Stimulated activated CD4-positive, alpha-beta T cell treated with anti-CD3 and anti-CD28 coated beads, Interleukin-2, amount 100 ng/mL, for 48 hours (primary cell): ENCODE measurements at regions not wholly inside any gene's neighbourhood (a gene's known extent, or its start where the extent isn't known, plus 50 kb on each side); places are given as distances from the start of the nearest gene placed in this dataset.

ENCODE experiments used
- DNase-seq, 2 donors: peaks; one replicate each; pipeline ENCODE4 v3.0.0-alpha.2; 2020

DNA sequence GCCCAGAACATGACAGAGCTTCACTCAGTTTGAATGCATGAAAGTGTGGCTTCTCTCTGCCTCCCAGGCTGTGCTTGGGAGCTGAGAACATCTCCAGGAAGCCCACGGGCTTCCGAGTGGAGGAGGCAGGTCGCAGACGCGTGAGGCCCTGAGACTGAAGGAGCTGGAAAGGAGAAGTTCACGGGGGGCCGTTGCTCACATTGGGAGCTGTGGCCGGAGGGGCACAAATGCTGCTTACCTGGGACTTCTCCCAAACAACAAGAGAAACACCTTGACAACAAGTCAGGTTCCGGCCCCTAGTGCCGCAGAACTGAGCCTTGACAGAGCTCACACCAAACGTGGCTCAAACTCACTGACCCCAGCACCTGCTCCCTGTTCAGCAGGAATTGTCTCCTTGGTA lies 207.0 kb downstream of the BRD1 start:
- no peak for DNase-seq

DNA sequence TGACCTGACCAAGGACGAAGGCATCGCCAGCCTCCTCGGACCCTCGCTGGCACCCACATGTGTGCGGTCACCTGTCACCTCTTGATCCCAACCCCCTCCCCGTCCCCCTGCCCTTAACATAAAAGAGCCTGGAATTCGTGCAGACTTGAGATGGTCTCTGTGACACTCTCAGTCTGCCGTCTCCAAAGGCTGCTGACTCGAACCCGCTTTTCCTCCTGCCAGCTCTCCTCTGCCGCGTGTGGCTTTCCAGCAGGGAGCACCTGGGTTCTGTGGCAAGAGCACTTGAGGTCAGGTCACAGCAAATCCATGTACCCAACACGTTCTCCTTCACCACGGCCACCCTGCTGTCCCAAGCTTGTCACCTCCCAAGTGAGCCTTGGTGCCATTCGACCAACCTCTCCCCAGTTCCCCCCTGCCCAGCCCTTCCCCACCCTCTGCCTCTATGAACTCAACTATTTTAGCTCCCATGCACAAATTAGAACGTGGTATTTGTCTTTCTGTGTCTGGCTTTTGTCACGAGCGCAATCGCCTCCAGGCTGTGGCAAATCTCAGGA lies 207.6 kb downstream of the BRD1 start:
- no peak for DNase-seq

- no peak for DNase-seq
Measured at GRCh38 chr22:49619301-49619700, 208.4 kb downstream of the BRD1 start.

- no peak for DNase-seq
Measured at GRCh38 chr22:49618677-49618953, 209.1 kb downstream of the BRD1 start.

DNA sequence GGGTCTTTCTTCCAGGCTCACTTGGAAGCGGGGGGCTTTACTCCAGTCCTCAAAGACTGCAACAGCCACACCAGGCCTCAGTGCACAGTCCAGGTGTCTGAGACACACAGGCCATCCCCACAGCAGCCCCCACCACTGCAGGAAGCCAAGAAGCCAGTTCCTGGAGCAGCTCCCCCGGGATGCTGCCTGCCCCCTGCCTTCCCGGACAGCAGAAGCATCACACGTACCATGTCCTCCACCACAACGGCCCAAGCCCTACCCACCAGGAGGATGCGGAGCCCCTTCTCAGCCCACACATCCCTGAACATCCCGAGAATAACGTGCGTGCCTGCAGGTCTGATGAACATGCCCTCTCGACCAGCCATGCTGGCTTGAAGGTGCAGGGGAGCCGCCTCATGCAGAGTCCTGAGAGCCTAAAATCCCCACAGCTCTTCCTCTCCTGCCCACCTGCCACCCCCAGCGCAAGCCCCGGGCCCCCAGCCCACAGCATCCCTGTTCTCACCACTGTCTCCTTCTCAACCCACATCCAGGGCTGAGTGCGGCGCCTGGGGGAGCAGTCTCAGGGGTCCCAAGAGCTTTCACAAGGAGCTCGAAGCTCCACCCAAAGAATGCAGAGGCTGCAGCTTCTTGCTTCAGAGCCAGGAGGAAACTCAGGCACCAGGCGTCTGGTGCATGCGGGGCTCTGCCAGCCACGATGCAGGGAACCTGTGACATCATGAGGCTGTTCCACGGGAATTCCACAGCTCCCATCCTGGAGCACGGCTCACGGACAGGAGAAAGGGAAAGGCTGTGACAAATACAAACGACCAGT lies 209.6 kb downstream of the BRD1 start:
- no peak for DNase-seq

DNA sequence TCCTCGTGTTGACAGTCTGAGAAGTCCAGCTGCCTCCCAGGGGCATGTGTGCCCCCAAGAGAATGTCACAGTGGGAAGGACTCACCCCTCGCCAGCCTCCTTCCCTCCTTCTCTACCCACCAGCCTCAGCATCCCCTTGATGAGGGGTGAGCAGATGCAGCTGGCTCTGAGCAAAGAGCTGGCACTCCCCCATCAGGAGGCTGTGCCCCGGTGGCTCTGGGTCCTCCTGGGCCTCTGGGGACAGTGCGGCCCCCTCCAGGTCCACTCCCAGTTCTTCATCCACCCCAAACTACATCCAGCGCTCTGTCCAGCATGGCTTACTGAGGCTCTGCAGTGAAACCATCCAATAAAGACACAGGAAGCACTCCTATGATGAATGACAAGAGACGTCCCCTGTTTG lies 210.4 kb downstream of the BRD1 start:
- no peak for DNase-seq

DNA sequence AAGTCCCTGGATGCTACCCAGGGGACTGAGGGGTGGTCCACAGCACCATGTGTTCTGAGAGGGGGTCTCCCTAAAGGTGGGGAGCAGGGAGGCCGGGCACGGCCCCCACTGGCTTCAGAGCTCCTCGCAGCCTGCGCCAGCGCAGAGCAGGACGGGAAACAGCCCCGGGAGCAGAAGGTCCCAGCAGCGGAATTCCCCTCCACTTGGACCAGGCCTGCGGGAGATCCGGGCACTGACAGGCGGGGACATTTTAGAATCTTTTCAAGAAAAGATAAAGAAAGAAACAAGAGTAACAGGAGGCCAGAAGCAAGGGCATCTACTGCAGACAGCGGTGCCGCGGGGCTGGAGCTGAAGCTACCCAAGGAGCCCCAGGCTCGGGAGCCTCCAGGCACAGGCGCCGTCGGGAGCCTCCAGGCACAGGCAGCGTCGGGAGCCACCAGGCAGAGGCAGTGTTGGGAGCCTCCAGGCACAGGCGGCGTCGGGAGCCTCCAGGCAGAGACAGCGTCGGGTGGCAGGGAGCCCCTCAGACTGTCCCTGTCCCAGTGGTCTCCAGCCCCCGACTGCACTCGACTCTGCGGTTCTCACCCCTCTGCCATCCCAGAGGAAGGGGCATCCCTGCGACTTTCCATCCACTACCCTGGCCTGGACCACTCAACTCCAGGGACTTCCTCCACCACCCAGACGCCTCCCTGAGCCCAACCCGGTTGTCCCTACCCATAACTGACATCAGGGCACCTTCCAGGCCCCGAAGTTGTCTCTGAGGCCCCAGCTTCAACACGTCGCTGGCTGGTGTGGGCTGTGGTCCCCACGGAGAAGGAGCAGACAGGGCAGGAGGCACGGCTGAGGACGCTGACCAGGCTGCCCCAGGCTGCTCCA lies 211.1 kb downstream of the BRD1 start:
- no peak for DNase-seq

- DNase-seq, result no peak
Measured at GRCh38 chr22:49614966-49615965, 212.4 kb downstream of the BRD1 start.

- DNase-seq, result no peak
Measured at GRCh38 chr22:49613511-49614270, 214.0 kb downstream of the BRD1 start.

DNA sequence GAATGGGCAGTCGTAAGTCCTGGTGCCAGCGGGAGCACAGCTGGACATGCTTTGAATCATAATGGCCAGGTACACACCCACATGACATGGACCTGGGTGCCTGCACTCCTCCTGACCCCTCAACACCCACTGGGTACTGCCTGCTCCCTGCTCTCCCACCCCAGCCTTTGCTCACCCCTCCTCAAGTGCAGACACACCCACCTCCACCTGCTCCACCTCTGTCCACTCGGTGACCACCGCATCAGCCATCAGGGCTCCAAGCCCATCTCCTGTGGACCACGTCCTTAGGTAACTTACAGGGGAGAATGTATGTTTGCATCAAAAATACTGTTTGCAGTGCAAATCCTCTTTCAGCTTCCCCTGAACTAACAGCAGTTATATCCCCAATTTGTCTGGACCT lies 214.6 kb downstream of the BRD1 start:
- no peak for DNase-seq

- no peak for DNase-seq
Measured at GRCh38 chr22:49609207-49609876, 218.3 kb downstream of the BRD1 start.

- no peak for DNase-seq
Measured at GRCh38 chr22:49608660-49609059, 219.0 kb downstream of the BRD1 start.

DNA sequence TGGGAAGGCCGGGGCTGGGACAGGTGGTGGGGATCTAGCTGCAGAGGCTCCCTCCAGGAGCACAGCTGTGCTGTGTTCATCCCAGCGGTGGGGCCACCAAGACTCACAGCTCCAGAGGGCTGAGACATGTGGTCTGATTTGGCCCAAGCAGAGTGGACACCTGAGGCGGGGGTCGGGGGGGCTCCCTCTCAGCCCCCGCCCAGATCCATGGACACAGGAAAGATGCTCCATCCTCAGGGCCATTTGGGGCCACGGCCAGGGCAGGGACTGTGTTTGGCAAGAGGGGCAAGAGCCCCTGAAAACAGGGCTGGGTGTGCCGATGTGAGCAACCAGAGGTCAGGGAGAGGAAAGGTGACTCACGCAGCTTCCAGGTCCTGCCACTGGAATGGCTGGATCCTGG lies 219.4 kb downstream of the BRD1 start:
- DNase-seq, result no peak

DNA sequence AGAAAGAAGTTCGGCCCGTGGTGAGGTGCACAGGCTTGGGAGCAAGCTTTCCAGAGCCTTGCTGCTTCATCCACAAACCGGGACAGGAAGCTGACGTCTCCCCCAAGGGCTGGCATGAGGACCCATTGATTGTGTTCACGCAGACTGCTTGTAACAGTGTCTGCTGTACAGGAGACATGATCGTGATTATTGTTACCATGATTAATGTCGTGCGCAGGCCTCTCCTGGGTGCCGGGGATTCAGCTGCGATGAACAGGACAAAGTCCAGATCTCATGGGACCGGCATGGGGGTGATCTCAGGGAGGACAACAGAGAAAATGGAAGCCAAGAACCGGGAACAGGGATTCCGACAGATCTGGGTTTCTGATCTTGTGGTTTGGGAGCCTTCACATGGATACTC lies 219.9 kb downstream of the BRD1 start:
- no peak for DNase-seq

- no peak for DNase-seq
Measured at GRCh38 chr22:49606562-49607290, 220.9 kb downstream of the BRD1 start.

GRCh38 chr22:49604732-49605302 lies 222.9 kb downstream of the BRD1 start:
- DNase-seq, result no peak

DNA sequence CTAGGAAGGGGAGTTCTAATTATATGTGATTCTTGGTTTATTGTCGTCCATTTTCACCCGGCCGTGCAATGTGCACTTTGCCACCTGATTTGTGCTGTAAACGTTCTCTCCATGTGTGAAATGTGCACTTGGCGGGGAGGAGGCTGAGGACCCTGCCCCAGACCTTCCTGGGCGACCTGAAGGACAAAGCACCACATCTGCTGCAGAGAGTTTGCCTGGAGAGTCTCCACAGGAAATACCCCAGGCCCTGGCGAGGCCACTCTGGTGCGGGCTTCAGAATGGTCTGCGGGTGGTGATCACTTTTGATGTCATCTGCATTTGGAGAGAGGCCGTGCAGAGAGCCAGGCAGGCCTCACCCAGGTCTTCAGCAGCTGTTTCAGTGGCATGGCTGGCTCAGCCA lies 224.7 kb downstream of the BRD1 start:
- no peak for DNase-seq

DNA sequence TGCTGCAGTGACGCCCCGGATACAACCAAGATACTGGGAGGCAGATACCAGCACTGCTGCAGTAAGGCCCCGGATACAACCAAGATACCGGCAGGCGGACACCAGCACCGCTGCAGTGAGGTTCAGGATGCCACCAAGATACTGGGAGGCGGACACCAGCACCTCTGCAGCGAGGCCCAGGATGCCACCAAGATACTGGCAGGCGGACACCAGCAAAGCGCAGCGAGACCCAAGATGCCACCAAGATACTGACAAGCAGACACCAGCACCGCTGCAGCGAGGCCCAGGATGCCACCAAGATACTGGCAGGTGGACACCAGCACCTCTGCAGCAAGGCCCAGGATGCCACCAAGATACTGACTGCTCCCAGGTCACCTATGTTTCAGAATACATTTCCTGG lies 225.2 kb downstream of the BRD1 start:
- DNase-seq, result no peak

DNA sequence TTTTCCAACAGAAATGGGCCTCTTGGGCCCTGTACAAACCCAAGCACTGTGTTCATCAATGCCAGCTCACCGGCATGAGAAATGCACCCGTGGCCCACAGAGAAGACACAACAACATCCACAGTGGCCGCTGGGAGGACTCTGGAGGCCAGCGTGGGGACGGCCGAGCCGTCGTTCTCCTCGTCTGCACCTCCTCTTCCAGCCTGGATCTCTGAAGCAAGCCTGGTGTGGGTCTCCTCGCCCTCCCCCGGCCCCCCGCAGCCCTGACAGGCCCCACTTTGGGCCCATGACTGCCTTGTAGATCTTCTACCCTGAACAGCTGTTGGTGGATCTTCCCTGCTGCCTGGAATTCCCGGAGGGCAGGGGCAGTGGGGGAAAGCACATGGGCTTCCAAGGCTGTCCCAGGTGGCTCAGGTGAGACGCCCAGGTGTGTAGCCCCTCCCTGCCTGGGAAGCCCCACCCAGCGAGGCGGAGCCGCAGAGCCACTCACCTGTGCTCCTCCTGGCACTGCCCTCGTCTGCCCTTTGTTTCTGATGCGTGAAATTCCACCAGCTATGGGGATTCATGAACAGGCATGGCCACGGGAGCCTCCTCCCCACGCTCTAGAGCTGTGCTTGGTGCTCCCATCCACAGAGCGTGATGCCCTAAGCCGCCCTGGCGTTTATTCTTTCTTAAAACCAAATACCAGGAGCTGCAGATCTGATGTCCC lies 225.9 kb downstream of the BRD1 start:
- DNase-seq, result no peak
